A549 (cell line): ENCODE measurements at regions not wholly inside any gene's neighbourhood (a gene's known extent, or its start where the extent isn't known, plus 50 kb on each side); places are given as distances from the start of the nearest gene placed in this dataset.

Experiments used
- ELK1 ChIP-seq: fragments of 150-350 bp; IDR thresholded peaks from 2 replicates; pipeline ENCODE4 v1.6.1; 2014; ENCODE audit warnings: low read depth, mild to moderate bottlenecking, low read length
- EP300 ChIP-seq, 2 experiments: fragments of >200 bp; sonication (Bioruptor Twin); formaldehyde crosslinking; IDR thresholded peaks; 2 replicates in 1 of 2; 3 replicates in 1 of 2; pipeline ENCODE4 v1.6.1; 2016 to 2017
- HMGXB4 ChIP-seq: fragments of 250-450 bp; sonication (Bioruptor Pico); IDR thresholded peaks from 2 replicates; pipeline ENCODE4 v1.5.0; 2021; ENCODE audit warnings: mild to moderate bottlenecking, moderate library complexity, borderline replicate concordance
- JUN ChIP-seq, 2 experiments: fragments of >200 bp; sonication (Bioruptor Twin); formaldehyde crosslinking; IDR thresholded peaks; 2 replicates in 1 of 2; 3 replicates in 1 of 2; pipeline ENCODE4 v1.6.1; 2016 to 2017
- KDM5A ChIP-seq: fragments of 200-600 bp; sonication (generic); IDR thresholded peaks from 2 replicates; pipeline ENCODE4 v1.6.1; 2016; ENCODE audit warnings: antibody characterized with exemption, mild to moderate bottlenecking
- MYC ChIP-seq: IDR thresholded peaks from 2 replicates; pipeline ENCODE4 v1.6.1; 2012; ENCODE audit warnings: mild to moderate bottlenecking, inconsistent platforms, low read length, improper control_type of control experiment, borderline replicate concordance
- NFE2L2 ChIP-seq: fragments of 150-350 bp; conservative IDR thresholded peaks from 2 replicates; pipeline ENCODE4 v1.6.1; 2014; ENCODE audit warnings: low read length
- POLR2A ChIP-seq: IDR thresholded peaks from 2 replicates; pipeline ENCODE4 v1.6.1; 2012; ENCODE audit warnings: mild to moderate bottlenecking, low read length
- REST ChIP-seq: fragments of 200-600 bp; sonication (generic); IDR thresholded peaks from 2 replicates; pipeline ENCODE4 v1.6.1; 2016; ENCODE audit warnings: antibody characterized with exemption, mild to moderate bottlenecking, moderate library complexity
- RFX5 ChIP-seq: fragments of 450-650 bp; IDR thresholded peaks from 2 replicates; pipeline ENCODE4 v1.7.1; 2014; ENCODE audit warnings: antibody characterized with exemption, mild to moderate bottlenecking, moderate library complexity
- RNF2 ChIP-seq: fragments of 200-600 bp; sonication (generic); IDR thresholded peaks from 2 replicates; pipeline ENCODE4 v1.6.1; 2016; ENCODE audit warnings: low read depth, mild to moderate bottlenecking, antibody characterized with exemption, moderate library complexity, borderline replicate concordance
- TF ChIP-seq, protein P1 (sequence below): IDR thresholded peaks from 2 replicates; pipeline ENCODE4 v1.6.1; 2012; ENCODE audit warnings: low read depth, borderline replicate concordance
- TF ChIP-seq, protein P2 (sequence below): fragments of >200 bp; sonication (Bioruptor Twin); formaldehyde crosslinking; IDR thresholded peaks from 3 replicates; pipeline ENCODE4 v1.5.1; 2016

- TF ChIP-seq EP300 (IDR thresholded peaks at IDR 0.05) (no peak), POLR2A (no peak), RFX5 (no peak), RNF2 (no peak), KDM5A (no peak), JUN (IDR thresholded peaks at IDR 0.05) (no peak), NFE2L2 (no peak), HMGXB4 (CRISPR knock-in tag) (no peak), MYC (no peak), ELK1 (no peak), REST (no peak)
- TF ChIP-seq, protein P1, sequence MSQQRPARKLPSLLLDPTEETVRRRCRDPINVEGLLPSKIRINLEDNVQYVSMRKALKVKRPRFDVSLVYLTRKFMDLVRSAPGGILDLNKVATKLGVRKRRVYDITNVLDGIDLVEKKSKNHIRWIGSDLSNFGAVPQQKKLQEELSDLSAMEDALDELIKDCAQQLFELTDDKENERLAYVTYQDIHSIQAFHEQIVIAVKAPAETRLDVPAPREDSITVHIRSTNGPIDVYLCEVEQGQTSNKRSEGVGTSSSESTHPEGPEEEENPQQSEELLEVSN, result no peak
- TF ChIP-seq, protein P2, sequence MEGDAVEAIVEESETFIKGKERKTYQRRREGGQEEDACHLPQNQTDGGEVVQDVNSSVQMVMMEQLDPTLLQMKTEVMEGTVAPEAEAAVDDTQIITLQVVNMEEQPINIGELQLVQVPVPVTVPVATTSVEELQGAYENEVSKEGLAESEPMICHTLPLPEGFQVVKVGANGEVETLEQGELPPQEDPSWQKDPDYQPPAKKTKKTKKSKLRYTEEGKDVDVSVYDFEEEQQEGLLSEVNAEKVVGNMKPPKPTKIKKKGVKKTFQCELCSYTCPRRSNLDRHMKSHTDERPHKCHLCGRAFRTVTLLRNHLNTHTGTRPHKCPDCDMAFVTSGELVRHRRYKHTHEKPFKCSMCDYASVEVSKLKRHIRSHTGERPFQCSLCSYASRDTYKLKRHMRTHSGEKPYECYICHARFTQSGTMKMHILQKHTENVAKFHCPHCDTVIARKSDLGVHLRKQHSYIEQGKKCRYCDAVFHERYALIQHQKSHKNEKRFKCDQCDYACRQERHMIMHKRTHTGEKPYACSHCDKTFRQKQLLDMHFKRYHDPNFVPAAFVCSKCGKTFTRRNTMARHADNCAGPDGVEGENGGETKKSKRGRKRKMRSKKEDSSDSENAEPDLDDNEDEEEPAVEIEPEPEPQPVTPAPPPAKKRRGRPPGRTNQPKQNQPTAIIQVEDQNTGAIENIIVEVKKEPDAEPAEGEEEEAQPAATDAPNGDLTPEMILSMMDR, result no peak
Measured at GRCh38 chr3:18765662-18766061, 340.5 kb upstream of the SATB1 start.
